IMR-90 (cell line): ENCODE measurements at regions not wholly inside any gene's neighbourhood (a gene's known extent, or its start where the extent isn't known, plus 50 kb on each side); places are given as distances from the start of the nearest gene placed in this dataset.

Experiments used
- BHLHE40 ChIP-seq: fragments of 150-350 bp; IDR thresholded peaks from 2 replicates; pipeline ENCODE4 v1.6.1; 2016; ENCODE audit warnings: mild to moderate bottlenecking, low read depth, low read length
- CHD1 ChIP-seq: IDR thresholded peaks from 2 replicates; pipeline ENCODE4 v1.6.1; 2012; ENCODE audit warnings: low read depth, low read length, improper control_type of control experiment
- CTCF ChIP-seq: conservative IDR thresholded peaks from 2 replicates; pipeline ENCODE4 v1.5.1; 2012; ENCODE audit warnings: mild to moderate bottlenecking, low read depth, low read length, improper control_type of control experiment
- MAZ ChIP-seq: IDR thresholded peaks from 2 replicates; pipeline ENCODE4 v1.6.1; 2012; ENCODE audit warnings: low read depth, mild to moderate bottlenecking, low read length, improper control_type of control experiment, moderate library complexity, borderline replicate concordance
- POLR2A ChIP-seq: IDR thresholded peaks from 2 replicates; pipeline ENCODE4 v1.6.1; 2012; ENCODE audit warnings: mild to moderate bottlenecking, low read depth, low read length
- RAD21 ChIP-seq: IDR thresholded peaks from 2 replicates; pipeline ENCODE4 v1.6.1; 2012; ENCODE audit warnings: low read length, improper control_type of control experiment

GRCh38 chr1:221849110-221849509, 107.2 kb upstream of the DUSP10 start:
- TF ChIP-seq CTCF (no peak), POLR2A (no peak), CHD1 (no peak), BHLHE40 (no peak), RAD21 (no peak), MAZ (no peak)
